Sigmoid colon (tissue), 3 donors: ENCODE measurements at regions not wholly inside any gene's neighbourhood (a gene's known extent, or its start where the extent isn't known, plus 50 kb on each side); places are given as distances from the start of the nearest gene placed in this dataset.

ENCODE experiments used
- CTCF ChIP-seq, 4 experiments: fragments of 450-650 bp in 3 of 4; fragments of 200-600 bp in 1 of 4; IDR thresholded peaks; one replicate each; pipeline ENCODE4 v1.5.1; 2016 to 2019; ENCODE audit warnings: antibody characterized with exemption in 4 of 4, mild to moderate bottlenecking in 3 of 4, moderate library complexity in 2 of 4
- POLR2A ChIP-seq, 2 donors: fragments of 450-650 bp; IDR thresholded peaks; one replicate each; pipeline ENCODE4 v1.6.1; 2016; ENCODE audit warnings: antibody characterized with exemption in 2 of 2, mild to moderate bottlenecking in 2 of 2, moderate library complexity in 2 of 2

DNA sequence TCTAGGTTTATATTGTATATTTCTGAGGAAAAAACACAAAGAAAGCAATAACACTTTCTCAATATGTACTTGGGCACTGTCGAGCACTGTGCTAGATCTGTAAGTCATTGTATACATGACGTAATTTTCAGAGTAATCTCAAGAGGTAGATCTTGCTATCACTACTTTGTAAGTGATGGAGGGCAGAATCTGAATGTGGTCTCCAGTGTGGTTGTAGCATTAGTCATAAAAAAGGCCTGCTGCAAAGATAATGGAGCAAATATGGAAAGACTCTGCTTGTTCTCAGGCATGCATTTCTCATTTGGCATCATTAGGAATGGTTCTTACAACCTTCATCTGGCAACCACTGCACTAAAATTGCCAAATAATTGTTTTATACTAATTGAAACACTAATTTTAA lies 419.8 kb upstream of the CCDC179 start:
- TF ChIP-seq CTCF (IDR thresholded peaks at IDR 0.05), result no peak
- TF ChIP-seq POLR2A (IDR thresholded peaks at IDR 0.05), result no peak
